ENCODE measurements at regions not wholly inside any gene's neighbourhood (a gene's known extent, or its start where the extent isn't known, plus 50 kb on each side); places are given as distances from the start of the nearest gene placed in this dataset.

- TF ChIP-seq, protein P1, sequence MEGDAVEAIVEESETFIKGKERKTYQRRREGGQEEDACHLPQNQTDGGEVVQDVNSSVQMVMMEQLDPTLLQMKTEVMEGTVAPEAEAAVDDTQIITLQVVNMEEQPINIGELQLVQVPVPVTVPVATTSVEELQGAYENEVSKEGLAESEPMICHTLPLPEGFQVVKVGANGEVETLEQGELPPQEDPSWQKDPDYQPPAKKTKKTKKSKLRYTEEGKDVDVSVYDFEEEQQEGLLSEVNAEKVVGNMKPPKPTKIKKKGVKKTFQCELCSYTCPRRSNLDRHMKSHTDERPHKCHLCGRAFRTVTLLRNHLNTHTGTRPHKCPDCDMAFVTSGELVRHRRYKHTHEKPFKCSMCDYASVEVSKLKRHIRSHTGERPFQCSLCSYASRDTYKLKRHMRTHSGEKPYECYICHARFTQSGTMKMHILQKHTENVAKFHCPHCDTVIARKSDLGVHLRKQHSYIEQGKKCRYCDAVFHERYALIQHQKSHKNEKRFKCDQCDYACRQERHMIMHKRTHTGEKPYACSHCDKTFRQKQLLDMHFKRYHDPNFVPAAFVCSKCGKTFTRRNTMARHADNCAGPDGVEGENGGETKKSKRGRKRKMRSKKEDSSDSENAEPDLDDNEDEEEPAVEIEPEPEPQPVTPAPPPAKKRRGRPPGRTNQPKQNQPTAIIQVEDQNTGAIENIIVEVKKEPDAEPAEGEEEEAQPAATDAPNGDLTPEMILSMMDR (IDR thresholded peaks at IDR 0.05; ENCODE audit: low read depth, low read length, missing input control): no peak
- TF ChIP-seq REST (IDR thresholded peaks at IDR 0.05) (no peak), RXRA (IDR thresholded peaks at IDR 0.05) (no peak), EGR1 (IDR thresholded peaks at IDR 0.05; ENCODE audit: low read depth in 2 of 2) (no peak)
Observed at GRCh38 chr10:29057822-29058331, 231.0 kb upstream of the LYZL1 start (continued).

DNA sequence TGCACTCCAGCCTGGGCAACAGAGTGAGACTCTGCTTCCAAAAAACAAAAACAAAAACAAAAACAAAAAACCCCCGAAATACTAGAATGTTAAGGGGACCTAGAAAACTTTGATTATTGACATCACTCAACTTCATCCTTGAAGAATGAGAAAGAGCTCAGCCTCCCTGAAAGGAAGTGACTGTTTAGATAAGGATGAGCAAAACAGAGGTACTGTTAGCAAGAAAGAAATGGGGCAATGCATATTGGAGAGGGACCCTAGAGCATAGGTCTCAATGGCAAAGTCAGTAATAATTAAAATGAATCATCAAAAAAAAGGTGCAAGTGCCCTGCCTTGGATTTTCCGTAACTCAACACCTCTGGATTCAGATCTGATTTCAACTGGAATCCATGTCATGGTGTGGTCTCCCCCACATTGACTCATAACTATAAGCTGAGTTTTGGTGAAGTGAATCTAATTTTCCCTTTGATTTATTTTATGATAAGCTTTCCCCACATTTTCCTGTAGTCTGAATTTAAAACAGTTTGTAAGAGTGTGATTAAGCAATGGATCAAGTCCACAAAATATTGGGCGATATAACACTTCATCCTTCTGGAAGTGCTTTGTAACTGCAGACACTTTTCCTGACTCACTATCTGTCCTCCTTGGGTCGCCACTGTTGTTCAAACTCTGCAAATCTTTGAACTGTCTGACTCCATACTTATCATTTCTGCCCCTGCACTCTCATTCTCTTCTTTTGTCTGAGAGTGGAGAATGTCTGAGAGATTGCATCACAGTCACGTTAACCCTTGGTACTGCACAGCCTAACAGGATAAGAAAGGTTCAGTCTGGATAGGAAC, 224.8 kb upstream of the LYZL1 start:
- Histone ChIP-seq H3K9me3 (ENCODE audit: control insufficient read depth in 4 of 4, low read length in 3 of 4) (no peaks in the 10 kb centered on the region), H3K36me3 (ENCODE audit: control insufficient read depth in 4 of 4, insufficient read depth in 3 of 4, low read depth in 1 of 4, low read length in 3 of 4) (no peaks in the 10 kb centered on the region), H3K27me3 (ENCODE audit: control insufficient read depth in 4 of 4, insufficient read depth in 4 of 4, low read length in 3 of 4) (no peaks in the 10 kb centered on the region), H3K9ac (ENCODE audit: low read depth in 1 of 2, low read length in 2 of 2) (no peak overlapping the region), H3K27ac (ENCODE audit: low read depth in 1 of 2, low read length in 2 of 2) (no peak overlapping the region), H3K4me1 (ENCODE audit: control insufficient read depth in 4 of 4, insufficient read depth in 4 of 4, low read length in 3 of 4) (no peaks in the 10 kb centered on the region), H3K4me3 (ENCODE audit: low read depth in 1 of 3, low read length in 3 of 3) (no peak overlapping the region)
- TF ChIP-seq JUND (IDR thresholded peaks at IDR 0.05): no peak
- TF ChIP-seq REST (IDR thresholded peaks at IDR 0.05): no peak
- no peak for TF ChIP-seq FOXA1 (IDR thresholded peaks at IDR 0.05)
- no peak for TF ChIP-seq RAD21 (IDR thresholded peaks at IDR 0.05)
- no peak for TF ChIP-seq MAX (IDR thresholded peaks at IDR 0.05)
- TF ChIP-seq HNF4A (conservative IDR thresholded peaks at IDR 0.05): no peak
- no peak for TF ChIP-seq ZBTB33 (IDR thresholded peaks at IDR 0.05)
- TF ChIP-seq, protein P1 (IDR thresholded peaks at IDR 0.05; ENCODE audit: low read depth, low read length, missing input control): no peak
- no peak for TF ChIP-seq EGR1 (IDR thresholded peaks at IDR 0.05; ENCODE audit: low read depth in 2 of 2)
- TF ChIP-seq HNF4G (IDR thresholded peaks at IDR 0.05): no peak
- no peak for TF ChIP-seq RXRA (IDR thresholded peaks at IDR 0.05)
- no peak for TF ChIP-seq TAF1 (conservative IDR thresholded peaks at IDR 0.05)
- TF ChIP-seq NR2F2 (IDR thresholded peaks at IDR 0.05): no peak
- TF ChIP-seq SP1 (IDR thresholded peaks at IDR 0.05): no peak
- TF ChIP-seq FOXA2 (IDR thresholded peaks at IDR 0.05): no peak
- TF ChIP-seq, protein P2, sequence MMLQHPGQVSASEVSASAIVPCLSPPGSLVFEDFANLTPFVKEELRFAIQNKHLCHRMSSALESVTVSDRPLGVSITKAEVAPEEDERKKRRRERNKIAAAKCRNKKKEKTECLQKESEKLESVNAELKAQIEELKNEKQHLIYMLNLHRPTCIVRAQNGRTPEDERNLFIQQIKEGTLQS (IDR thresholded peaks at IDR 0.05): no peak
- TF ChIP-seq GABPA (IDR thresholded peaks at IDR 0.05 in 1 of 2, conservative IDR thresholded peaks at IDR 0.05 in 1 of 2): no peak
- no peak for TF ChIP-seq YY1 (IDR thresholded peaks at IDR 0.05)
- 62% methylated on average over 5 of the region's 5 CpGs for whole genome bisulfite sequencing
- DNase-seq (ENCODE audit: low spot score): no peak
